GM12892 (cell line): ENCODE measurements at regions not wholly inside any gene's neighbourhood (a gene's known extent, or its start where the extent isn't known, plus 50 kb on each side); places are given as distances from the start of the nearest gene placed in this dataset.

Experiments used
- DNase-seq: peaks from one replicate; pipeline ENCODE4 v3.0.0; 2011; ENCODE audit not compliant: insufficient read length
- FAIRE-seq: peaks from 2 replicates; lab custom pipeline; 2011; peaks lifted over from hg19 to GRCh38; lab: Jason Lieb, UNC
- POLR2A ChIP-seq: IDR thresholded peaks from 2 replicates; pipeline ENCODE4 v1.6.1; 2011; ENCODE audit warnings: low read depth, low read length, control low read depth
- POLR2AphosphoS5 ChIP-seq: IDR thresholded peaks from 2 replicates; pipeline ENCODE4 v1.6.1; 2011; ENCODE audit warnings: low read depth, low read length, control low read depth
- TAF1 ChIP-seq: IDR thresholded peaks from 2 replicates; pipeline ENCODE4 v1.6.1; 2011; ENCODE audit warnings: low read depth, mild to moderate bottlenecking, control low read depth, low read length, borderline replicate concordance

- DNase-seq (no peak), FAIRE-seq (no peak)
- TF ChIP-seq POLR2AphosphoS5 (no peak), POLR2A (no peak), TAF1 (no peak)
Measured at GRCh38 chr9:120257483-120257882, 322.5 kb downstream of the CDK5RAP2 start.

GRCh38 chr9:120256146-120256545, 323.8 kb downstream of the CDK5RAP2 start:
- DNase-seq, result no peak
- no peak for TF ChIP-seq POLR2AphosphoS5
- no peak for TF ChIP-seq POLR2A
- TF ChIP-seq TAF1, result no peak
- no peak for FAIRE-seq

- DNase-seq (no peak), FAIRE-seq (no peak)
- no peak for TF ChIP-seq TAF1
- TF ChIP-seq POLR2AphosphoS5, result no peak
- no peak for TF ChIP-seq POLR2A
Measured at GRCh38 chr9:120252248-120252647, 327.7 kb downstream of the CDK5RAP2 start.

- TF ChIP-seq POLR2AphosphoS5 (no peak), TAF1 (no peak), POLR2A (no peak)
- DNase-seq (no peak), FAIRE-seq (no peak)
Measured at GRCh38 chr9:120242116-120242811, 337.7 kb downstream of the CDK5RAP2 start.

- DNase-seq (no peak), FAIRE-seq (no peak)
- TF ChIP-seq TAF1 (no peak), POLR2AphosphoS5 (no peak)
Measured at GRCh38 chr9:120236596-120236995, 343.4 kb downstream of the CDK5RAP2 start.

- DNase-seq (no peak), FAIRE-seq (no peak)
- TF ChIP-seq POLR2A (no peak), POLR2AphosphoS5 (no peak), TAF1 (no peak)
Measured at GRCh38 chr9:120235081-120235480, 344.9 kb downstream of the CDK5RAP2 start.

GRCh38 chr9:120230227-120230626, 349.7 kb downstream of the CDK5RAP2 start:
- no peak for DNase-seq
- no peak for TF ChIP-seq POLR2A
- TF ChIP-seq TAF1, result no peak
- no peak for TF ChIP-seq POLR2AphosphoS5
- no peak for FAIRE-seq

- TF ChIP-seq POLR2A (no peak), TAF1 (no peak), POLR2AphosphoS5 (no peak)
- FAIRE-seq (no peak), DNase-seq (no peak)
Measured at GRCh38 chr9:120221844-120222243, 358.1 kb downstream of the CDK5RAP2 start.

GRCh38 chr9:120214332-120214731, 365.6 kb downstream of the CDK5RAP2 start:
- FAIRE-seq (no peak), DNase-seq (no peak)
- no peak for TF ChIP-seq POLR2AphosphoS5
- no peak for TF ChIP-seq POLR2A
- TF ChIP-seq TAF1, result no peak

GRCh38 chr9:120212853-120213200, 367.1 kb downstream of the CDK5RAP2 start:
- no peak for TF ChIP-seq POLR2AphosphoS5
- no peak for TF ChIP-seq TAF1
- TF ChIP-seq POLR2A, result no peak

GRCh38 chr9:120212153-120212852, 367.7 kb downstream of the CDK5RAP2 start:
- FAIRE-seq (no peak), DNase-seq (no peak)
- TF ChIP-seq POLR2AphosphoS5 (no peak), TAF1 (no peak), POLR2A (no peak)

More at GRCh38 chr9:120212853-120213200, 367.1 kb downstream of the CDK5RAP2 start:
- no peak for FAIRE-seq
- DNase-seq, result no peak

- FAIRE-seq, result no peak
Measured at GRCh38 chr9:120210274-120210673, 369.7 kb downstream of the CDK5RAP2 start.

More at GRCh38 chr9:120210274-120210673, 369.7 kb downstream of the CDK5RAP2 start:
- TF ChIP-seq POLR2AphosphoS5 (no peak), TAF1 (no peak), POLR2A (no peak)
- no peak for DNase-seq
